ENCODE measurements at regions not wholly inside any gene's neighbourhood (a gene's known extent, or its start where the extent isn't known, plus 50 kb on each side); places are given as distances from the start of the nearest gene placed in this dataset.
"Not testable (repeated sequence)": the region's sequence is repeated elsewhere in the genome, so short reads cannot be mapped to it uniquely, and the experiment has no call there.

GRCh38 chr4:138348055-138348454 lies 105.9 kb upstream of the SLC7A11 start:
- DNase-seq = peak; percentile 26 to 58 (median 54)

GRCh38 chr4:138347561-138347960 lies 105.4 kb upstream of the SLC7A11 start:
- DNase-seq = no peak

- DNase-seq = no peak
Measured at GRCh38 chr4:138344851-138345250, 102.7 kb upstream of the SLC7A11 start.

GRCh38 chr4:138344054-138344453 lies 101.9 kb upstream of the SLC7A11 start:
- DNase-seq = peak; percentile 16 to 29 (median 28)

GRCh38 chr4:138341739-138342415 lies 99.7 kb upstream of the SLC7A11 start:
- DNase-seq = peak in 2 of 3 donors; percentile 20 to 26

- no peak for DNase-seq
Measured at GRCh38 chr4:138338840-138339239, 96.7 kb upstream of the SLC7A11 start.

GRCh38 chr4:138338222-138338621 lies 96.1 kb upstream of the SLC7A11 start:
- not testable (repeated sequence) for DNase-seq

- DNase-seq = no peak
Measured at GRCh38 chr4:138334346-138335016, 92.3 kb upstream of the SLC7A11 start.

- DNase-seq = not testable (repeated sequence)
Measured at GRCh38 chr4:138332415-138332814, 90.3 kb upstream of the SLC7A11 start.

GRCh38 chr4:138330531-138330930 lies 88.4 kb upstream of the SLC7A11 start:
- no peak for DNase-seq

GRCh38 chr4:138329506-138330070 lies 87.4 kb upstream of the SLC7A11 start:
- no peak for DNase-seq

- no peak for DNase-seq
Measured at GRCh38 chr4:138327338-138327737, 85.2 kb upstream of the SLC7A11 start.

GRCh38 chr4:138320831-138321230 lies 78.7 kb upstream of the SLC7A11 start:
- no peak for DNase-seq

- no peak for DNase-seq
Measured at GRCh38 chr4:138320030-138320429, 77.9 kb upstream of the SLC7A11 start.

- DNase-seq = no peak
Measured at GRCh38 chr4:138317175-138317748, 75.1 kb upstream of the SLC7A11 start.

- DNase-seq = no peak
Measured at GRCh38 chr4:138312536-138312911, 70.4 kb upstream of the SLC7A11 start.

- DNase-seq = no peak
Measured at GRCh38 chr4:138311771-138312535, 69.8 kb upstream of the SLC7A11 start.

GRCh38 chr4:138310991-138311390 lies 68.8 kb upstream of the SLC7A11 start:
- no peak for DNase-seq

GRCh38 chr4:138310498-138310897 lies 68.3 kb upstream of the SLC7A11 start:
- no peak for DNase-seq

GRCh38 chr4:138308356-138308755 lies 66.2 kb upstream of the SLC7A11 start:
- DNase-seq = no peak

GRCh38 chr4:138307319-138307718 lies 65.2 kb upstream of the SLC7A11 start:
- peak; percentile 82 to 94 (median 92) for DNase-seq

GRCh38 chr4:138305050-138305449 lies 62.9 kb upstream of the SLC7A11 start:
- peak; percentile 79 to 94 (median 92) for DNase-seq

- no peak for DNase-seq
Measured at GRCh38 chr4:138301536-138301935, 59.4 kb upstream of the SLC7A11 start.
